ENCODE measurements at regions not wholly inside any gene's neighbourhood (a gene's known extent, or its start where the extent isn't known, plus 50 kb on each side); places are given as distances from the start of the nearest gene placed in this dataset.

GRCh38 chr5:118199801-118200200 lies 788.5 kb downstream of the DTWD2 start:
- Histone ChIP-seq H3K4ac (ENCODE audit: low read length) (no peak overlapping the region), H3K9me3 (replicated peaks in 1 of 2; ENCODE audit: control insufficient read depth in 2 of 2, insufficient read depth in 1 of 2, low read depth in 1 of 2, low read length in 2 of 2) (no peaks in the 10 kb centered on the region), H3K27me3 (ENCODE audit: control insufficient read depth in 3 of 3, insufficient read depth in 3 of 3, low read depth in 1 of 3, low read length in 3 of 3) (no peaks in the 10 kb centered on the region), H3K9ac (ENCODE audit: low read depth, low read length, poor library complexity) (no peak overlapping the region), H2BK120ac (ENCODE audit: low read depth, low read length) (no peak overlapping the region), H4K91ac (ENCODE audit: low read depth, low read length, poor library complexity) (no peak overlapping the region), H3K18ac (ENCODE audit: low read length) (no peak overlapping the region), H2BK12ac (ENCODE audit: low read length) (no peak overlapping the region), H2BK5ac (ENCODE audit: low read length) (no peak overlapping the region), H2BK15ac (ENCODE audit: low read length) (no peak overlapping the region), H3K14ac (ENCODE audit: low read length) (no peak overlapping the region), H3K23ac (ENCODE audit: low read depth, low read length, poor library complexity) (no peak overlapping the region), H3K36me3 (replicated peaks in 1 of 2; ENCODE audit: control insufficient read depth in 2 of 2, insufficient read depth in 2 of 2, low read length in 2 of 2) (no peaks in the 10 kb centered on the region), H3K4me3 (ENCODE audit: low read length in 2 of 2) (no peak overlapping the region), H4K8ac (ENCODE audit: low read depth, low read length) (no peak overlapping the region), H3K79me1 (ENCODE audit: low read depth, low read length) (no peaks in the 10 kb centered on the region), H3K27ac (replicated peaks; ENCODE audit: low read length) (no peak overlapping the region), H3K4me2 (ENCODE audit: insufficient read depth, low read length, poor library complexity, severe bottlenecking) (no peak overlapping the region), H2AK5ac (ENCODE audit: low read depth, low read length) (no peak overlapping the region), H2AFZ (ENCODE audit: low read length) (no peak overlapping the region), H3K4me1 (ENCODE audit: control insufficient read depth in 2 of 2, insufficient read depth in 1 of 2, low read depth in 1 of 2, low read length in 2 of 2) (no peaks in the 10 kb centered on the region)
- WGBS, 2 donors (ENCODE audit: extremely low coverage in 2 of 2, insufficient read length in 2 of 2, insufficient replicate concordance in 1 of 2) = no CpG with 5 or more reads among the region's 2 CpGs
- DNase-seq (ENCODE audit: low spot score) = no peak

DNA sequence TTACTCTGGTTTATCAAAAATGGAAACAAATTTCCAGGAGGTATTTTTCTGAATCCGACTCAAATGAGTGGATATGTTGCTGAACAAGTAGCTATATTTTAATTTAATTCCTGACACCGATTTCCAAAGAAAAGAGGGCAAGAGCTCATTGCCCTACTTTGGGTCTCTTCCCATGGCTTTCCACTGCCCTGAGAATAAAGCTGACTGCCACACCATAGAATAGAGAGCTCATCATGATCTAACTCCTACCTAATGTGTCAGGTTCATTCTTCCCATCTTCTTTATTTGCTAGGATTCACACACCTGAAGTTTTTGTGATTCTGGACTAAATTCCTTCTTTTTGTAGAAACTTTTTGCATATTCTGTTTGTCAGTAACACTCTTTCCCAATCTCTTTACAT lies 792.1 kb downstream of the DTWD2 start:
- Histone ChIP-seq H3K27ac (replicated peaks; ENCODE audit: low read length) (no peak overlapping the region), H2AK5ac (ENCODE audit: low read depth, low read length) (no peak overlapping the region), H4K8ac (ENCODE audit: low read depth, low read length) (no peak overlapping the region), H3K9ac (ENCODE audit: low read depth, low read length, poor library complexity) (no peak overlapping the region), H2AFZ (ENCODE audit: low read length) (no peak overlapping the region), H3K27me3 (ENCODE audit: control insufficient read depth in 3 of 3, insufficient read depth in 3 of 3, low read depth in 1 of 3, low read length in 3 of 3) (no peaks in the 10 kb centered on the region), H2BK5ac (ENCODE audit: low read length) (no peak overlapping the region), H3K14ac (ENCODE audit: low read length) (no peak overlapping the region), H3K36me3 (replicated peaks in 1 of 2; ENCODE audit: control insufficient read depth in 2 of 2, insufficient read depth in 2 of 2, low read length in 2 of 2) (no peaks in the 10 kb centered on the region), H3K4ac (ENCODE audit: low read length) (no peak overlapping the region), H3K79me1 (ENCODE audit: low read depth, low read length) (no peaks in the 10 kb centered on the region), H4K91ac (ENCODE audit: low read depth, low read length, poor library complexity) (no peak overlapping the region), H2BK12ac (ENCODE audit: low read length) (no peak overlapping the region), H2BK15ac (ENCODE audit: low read length) (no peak overlapping the region), H3K4me3 (ENCODE audit: low read length in 2 of 2) (no peak overlapping the region), H2BK120ac (ENCODE audit: low read depth, low read length) (no peak overlapping the region), H3K4me1 (ENCODE audit: control insufficient read depth in 2 of 2, insufficient read depth in 1 of 2, low read depth in 1 of 2, low read length in 2 of 2) (no peaks in the 10 kb centered on the region), H3K4me2 (ENCODE audit: insufficient read depth, low read length, poor library complexity, severe bottlenecking) (no peak overlapping the region), H3K9me3 (replicated peaks in 1 of 2; ENCODE audit: control insufficient read depth in 2 of 2, insufficient read depth in 1 of 2, low read depth in 1 of 2, low read length in 2 of 2) (no peaks in the 10 kb centered on the region), H3K18ac (ENCODE audit: low read length) (no peak overlapping the region), H3K23ac (ENCODE audit: low read depth, low read length, poor library complexity) (no peak overlapping the region)
- no CpG with 5 or more reads among the region's 2 CpGs for WGBS, 2 donors (ENCODE audit: extremely low coverage in 2 of 2, insufficient read length in 2 of 2, insufficient replicate concordance in 1 of 2)
- no peak for DNase-seq (ENCODE audit: low spot score)

DNA sequence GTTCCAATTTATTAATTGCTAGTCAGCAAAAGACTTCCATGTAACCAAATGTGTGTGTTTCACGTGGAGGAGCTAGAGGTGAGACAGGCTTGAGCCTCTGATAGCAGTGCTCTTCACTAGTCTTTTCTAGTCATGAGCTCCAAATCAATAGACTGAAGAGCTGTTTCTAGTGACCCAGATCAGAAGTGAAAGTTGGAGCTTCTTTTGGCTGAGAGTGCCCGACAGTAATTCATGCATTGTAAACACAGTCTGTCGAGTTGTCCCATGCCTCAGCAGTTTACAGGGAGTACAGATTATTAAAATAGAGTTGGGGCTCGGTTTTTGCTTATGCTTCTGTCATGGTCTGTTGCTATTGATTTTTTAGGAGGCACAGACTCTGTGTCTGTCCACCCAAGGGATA lies 793.1 kb downstream of the DTWD2 start:
- H3K4ac ChIP-seq (ENCODE audit: low read length) = no peak overlapping the region
- H2BK5ac ChIP-seq (ENCODE audit: low read length) = no peak overlapping the region
- no peak overlapping the region for H3K14ac ChIP-seq (ENCODE audit: low read length)
- no peak overlapping the region for H2BK12ac ChIP-seq (ENCODE audit: low read length)
- no peaks in the 10 kb centered on the region for H3K4me1 ChIP-seq (ENCODE audit: control insufficient read depth in 2 of 2, insufficient read depth in 1 of 2, low read depth in 1 of 2, low read length in 2 of 2)
- no peak overlapping the region for H4K91ac ChIP-seq (ENCODE audit: low read depth, low read length, poor library complexity)
- H3K9ac ChIP-seq (ENCODE audit: low read depth, low read length, poor library complexity) = no peak overlapping the region
- H3K4me3 ChIP-seq (ENCODE audit: low read length in 2 of 2) = no peak overlapping the region
- DNase-seq (ENCODE audit: low spot score) = no peak
- no peak overlapping the region for H2BK120ac ChIP-seq (ENCODE audit: low read depth, low read length)
- no peaks in the 10 kb centered on the region for H3K9me3 ChIP-seq (replicated peaks in 1 of 2; ENCODE audit: control insufficient read depth in 2 of 2, insufficient read depth in 1 of 2, low read depth in 1 of 2, low read length in 2 of 2)
- H3K36me3 ChIP-seq (replicated peaks in 1 of 2; ENCODE audit: control insufficient read depth in 2 of 2, insufficient read depth in 2 of 2, low read length in 2 of 2) = no peaks in the 10 kb centered on the region
- no peak overlapping the region for H3K18ac ChIP-seq (ENCODE audit: low read length)
- H3K23ac ChIP-seq (ENCODE audit: low read depth, low read length, poor library complexity) = no peak overlapping the region
- H3K79me1 ChIP-seq (ENCODE audit: low read depth, low read length) = no peaks in the 10 kb centered on the region
- whole genome bisulfite sequencing, 2 donors (ENCODE audit: extremely low coverage in 2 of 2, insufficient read length in 2 of 2, insufficient replicate concordance in 1 of 2) = no CpG with 5 or more reads among the region's 4 CpGs
- no peak overlapping the region for H3K27ac ChIP-seq (replicated peaks; ENCODE audit: low read length)
- H3K27me3 ChIP-seq (ENCODE audit: control insufficient read depth in 3 of 3, insufficient read depth in 3 of 3, low read depth in 1 of 3, low read length in 3 of 3) = no peaks in the 10 kb centered on the region
- H2BK15ac ChIP-seq (ENCODE audit: low read length) = no peak overlapping the region
- H4K8ac ChIP-seq (ENCODE audit: low read depth, low read length) = no peak overlapping the region
- no peak overlapping the region for H3K4me2 ChIP-seq (ENCODE audit: insufficient read depth, low read length, poor library complexity, severe bottlenecking)
- no peak overlapping the region for H2AK5ac ChIP-seq (ENCODE audit: low read depth, low read length)
- H2AFZ ChIP-seq (ENCODE audit: low read length) = peak overlapping the region; percentile 45

GRCh38 chr5:118193194-118193905 lies 795.0 kb downstream of the DTWD2 start:
- Histone ChIP-seq H2AK5ac (ENCODE audit: low read depth, low read length) (no peak overlapping the region), H3K9me3 (replicated peaks in 1 of 2; ENCODE audit: control insufficient read depth in 2 of 2, insufficient read depth in 1 of 2, low read depth in 1 of 2, low read length in 2 of 2) (no peaks in the 10 kb centered on the region), H4K91ac (ENCODE audit: low read depth, low read length, poor library complexity) (no peak overlapping the region), H2BK120ac (ENCODE audit: low read depth, low read length) (no peak overlapping the region), H2BK12ac (ENCODE audit: low read length) (no peak overlapping the region), H3K4me1 (ENCODE audit: control insufficient read depth in 2 of 2, insufficient read depth in 1 of 2, low read depth in 1 of 2, low read length in 2 of 2) (no peaks in the 10 kb centered on the region), H3K27me3 (ENCODE audit: control insufficient read depth in 3 of 3, insufficient read depth in 3 of 3, low read depth in 1 of 3, low read length in 3 of 3) (no peaks in the 10 kb centered on the region), H3K14ac (ENCODE audit: low read length) (no peak overlapping the region), H2BK5ac (ENCODE audit: low read length) (no peak overlapping the region), H3K79me1 (ENCODE audit: low read depth, low read length) (no peaks in the 10 kb centered on the region), H3K4ac (ENCODE audit: low read length) (no peak overlapping the region), H4K8ac (ENCODE audit: low read depth, low read length) (no peak overlapping the region), H2BK15ac (ENCODE audit: low read length) (no peak overlapping the region), H3K27ac (replicated peaks; ENCODE audit: low read length) (no peak overlapping the region), H2AFZ (ENCODE audit: low read length) (no peak overlapping the region), H3K36me3 (replicated peaks in 1 of 2; ENCODE audit: control insufficient read depth in 2 of 2, insufficient read depth in 2 of 2, low read length in 2 of 2) (no peaks in the 10 kb centered on the region), H3K4me2 (ENCODE audit: insufficient read depth, low read length, poor library complexity, severe bottlenecking) (no peak overlapping the region), H3K23ac (ENCODE audit: low read depth, low read length, poor library complexity) (no peak overlapping the region), H3K9ac (ENCODE audit: low read depth, low read length, poor library complexity) (no peak overlapping the region), H3K4me3 (ENCODE audit: low read length in 2 of 2) (no peak overlapping the region), H3K18ac (ENCODE audit: low read length) (no peak overlapping the region)
- DNase-seq (ENCODE audit: low spot score) = no peak
- WGBS, 2 donors (ENCODE audit: extremely low coverage in 2 of 2, insufficient read length in 2 of 2, insufficient replicate concordance in 1 of 2) = no CpG with 5 or more reads among the region's 2 CpGs

Measured in neuronal stem cell (in vitro differentiated cells).